Hematopoietic multipotent progenitor cell treated with erythropoietin and hydrocortisone succinate and interleukin-3 and kit ligand, for 8 days (in vitro differentiated cells): ENCODE measurements at regions not wholly inside any gene's neighbourhood (a gene's known extent, or its start where the extent isn't known, plus 50 kb on each side); places are given as distances from the start of the nearest gene placed in this dataset.
A peak's percentile ranks its signal among the peaks of the same experiment; 100 is the strongest.
"Not testable (repeated sequence)": the region's sequence is repeated elsewhere in the genome, so short reads cannot be mapped to it uniquely, and the experiment has no call there.

Source experiments
- DNase-seq: peaks from one replicate; pipeline ENCODE4 v3.0.0-alpha.2; 2015

DNA sequence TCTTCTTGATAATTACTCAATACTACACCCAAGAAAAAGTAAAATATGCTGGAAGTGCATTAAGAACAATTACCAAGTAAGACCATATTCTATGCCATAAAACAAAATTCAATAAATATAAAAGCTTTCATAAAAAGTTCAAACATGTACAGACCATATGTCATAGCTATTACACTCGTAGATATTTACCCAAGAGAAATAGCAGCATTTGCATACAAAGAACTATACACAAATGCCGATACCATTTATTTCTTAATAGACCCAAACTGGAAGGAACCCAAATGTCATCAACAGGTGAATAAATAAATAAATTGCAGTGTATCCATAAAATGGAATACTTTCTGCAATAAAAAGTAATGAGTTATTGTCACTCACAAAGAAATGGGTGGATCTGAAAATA is 78.3 kb upstream of the SLC16A7 start:
- no peak for DNase-seq

DNA sequence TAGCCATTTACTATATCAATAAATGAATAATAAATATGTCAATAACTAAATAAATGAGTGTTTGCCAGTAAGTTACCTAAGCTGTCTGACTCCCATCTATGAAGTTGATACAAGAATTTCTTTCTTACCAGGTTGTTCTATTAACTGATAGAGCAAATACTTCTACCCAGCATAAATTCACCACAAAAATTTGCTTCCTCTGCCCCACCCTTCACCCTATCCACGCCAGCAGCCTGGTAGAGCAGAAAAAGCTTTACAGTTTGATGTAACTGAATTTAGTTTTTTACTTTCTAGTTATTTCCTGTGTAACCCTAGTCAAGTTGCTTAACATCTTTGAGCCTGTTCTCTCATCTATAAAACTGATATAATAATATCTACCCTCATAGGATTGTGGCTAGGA is 94.9 kb upstream of the SLC16A7 start:
- DNase-seq, result no peak

DNA sequence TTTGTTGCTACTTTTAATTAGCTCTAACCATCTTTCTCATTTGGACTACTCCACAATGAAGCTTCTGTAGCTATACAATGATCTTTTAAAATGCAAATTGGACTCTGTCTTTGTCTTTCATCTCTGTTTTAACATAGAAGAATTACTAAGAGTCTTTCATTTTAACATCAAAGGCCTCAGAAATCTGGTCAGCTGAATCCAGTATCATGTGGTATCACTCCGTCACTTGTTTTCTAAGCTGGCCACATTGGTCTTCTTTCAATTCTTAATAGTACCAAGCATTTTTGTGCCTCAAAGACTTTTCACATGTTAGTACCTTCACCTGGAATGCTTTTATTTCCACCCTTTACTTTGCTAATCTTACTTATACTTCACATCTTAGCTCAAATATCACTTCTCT is 95.5 kb upstream of the SLC16A7 start:
- DNase-seq, result no peak

DNA sequence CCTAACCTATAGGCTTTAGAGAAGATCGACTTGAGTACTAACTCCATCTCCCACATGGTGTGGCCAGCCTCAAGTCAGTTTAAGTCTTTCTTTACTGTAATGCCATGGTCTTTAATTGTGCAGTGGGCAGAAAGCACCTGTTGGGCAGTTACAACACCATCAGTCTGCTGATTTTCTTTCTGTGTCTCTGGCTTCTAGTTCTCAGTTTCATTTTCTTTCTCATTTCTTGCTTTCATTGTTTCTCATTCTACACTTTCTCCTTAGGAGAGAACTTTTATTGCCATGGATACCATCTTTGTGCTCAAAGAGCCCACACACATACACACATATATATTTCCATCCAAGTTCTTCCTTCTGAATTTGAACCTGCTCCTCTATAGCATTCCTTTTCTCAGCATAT is 96.1 kb upstream of the SLC16A7 start:
- no peak for DNase-seq

DNA sequence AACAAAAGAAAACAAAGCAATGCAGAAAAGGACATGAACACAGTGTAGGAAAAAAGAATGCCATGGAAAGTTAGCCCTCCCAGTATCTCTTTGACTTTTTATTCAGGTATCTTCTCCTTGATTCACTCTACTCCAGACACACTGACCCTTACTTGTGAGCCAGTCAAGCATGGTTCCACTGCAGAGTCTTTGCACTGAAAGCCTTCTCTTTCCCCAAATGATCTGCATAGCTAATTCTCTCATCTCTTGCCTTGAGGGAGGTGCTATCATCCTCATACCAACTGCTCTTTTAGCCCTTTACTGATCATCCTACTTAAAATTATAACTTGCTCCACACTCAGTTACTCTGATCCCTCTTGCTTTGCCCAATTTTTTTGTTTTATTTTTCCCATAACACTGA is 101.2 kb upstream of the SLC16A7 start:
- DNase-seq, result no peak

DNA sequence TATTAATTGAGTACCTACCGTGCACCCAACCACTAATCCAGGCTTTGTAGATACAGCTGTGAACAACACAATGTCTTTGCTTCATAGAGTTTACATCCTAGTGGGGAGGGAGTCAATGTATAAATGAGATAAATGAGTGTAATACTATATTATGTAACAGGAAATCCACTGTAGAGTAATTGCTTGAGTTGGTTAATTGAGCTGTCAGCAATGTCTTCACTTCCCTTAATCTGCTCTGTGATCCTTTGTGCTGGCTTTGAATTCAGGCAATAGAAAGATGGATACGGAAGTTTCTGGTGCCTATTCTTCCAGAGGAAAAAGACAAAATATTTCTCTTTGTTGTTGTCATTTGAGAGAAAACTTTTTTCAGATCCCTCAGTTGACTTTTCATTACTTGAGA is 104.0 kb upstream of the SLC16A7 start:
- DNase-seq, result no peak

DNA sequence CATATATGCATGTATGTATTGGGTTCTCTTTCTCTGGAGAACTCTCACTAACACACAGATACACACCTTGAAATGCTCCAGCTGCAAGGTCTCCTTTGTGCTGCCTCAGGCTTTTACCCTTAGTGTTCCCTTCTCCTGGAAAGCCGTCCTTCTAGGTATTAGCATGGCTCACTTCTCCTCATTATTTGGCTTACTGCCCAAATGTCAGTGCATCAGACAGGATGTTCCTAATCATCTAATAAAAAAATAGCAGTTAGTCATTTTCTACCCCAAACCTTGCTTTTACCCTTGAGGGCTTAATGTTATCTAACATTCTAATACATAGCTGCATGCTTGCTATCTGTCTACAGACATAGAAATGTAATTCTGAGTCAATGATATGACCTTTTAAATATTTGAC is 109.0 kb upstream of the SLC16A7 start:
- no peak for DNase-seq

DNA sequence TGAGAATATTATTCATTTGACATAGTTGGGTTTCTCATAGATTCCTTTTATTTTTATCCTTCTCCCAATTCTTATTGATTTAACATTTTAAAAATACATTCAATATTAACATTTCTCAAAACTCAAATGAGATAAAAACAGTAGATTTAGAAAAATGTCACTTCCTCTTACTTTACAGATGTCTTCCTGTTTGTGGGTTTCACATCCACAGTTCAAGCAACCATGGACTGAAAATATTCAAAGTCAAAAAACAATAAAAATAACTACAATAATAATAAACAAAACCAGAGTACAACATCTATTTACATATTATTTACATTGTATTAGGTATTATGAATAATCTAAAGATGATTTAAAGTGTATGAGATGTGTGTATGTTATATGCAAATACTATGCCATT is 111.3 kb upstream of the SLC16A7 start:
- no peak for DNase-seq

DNA sequence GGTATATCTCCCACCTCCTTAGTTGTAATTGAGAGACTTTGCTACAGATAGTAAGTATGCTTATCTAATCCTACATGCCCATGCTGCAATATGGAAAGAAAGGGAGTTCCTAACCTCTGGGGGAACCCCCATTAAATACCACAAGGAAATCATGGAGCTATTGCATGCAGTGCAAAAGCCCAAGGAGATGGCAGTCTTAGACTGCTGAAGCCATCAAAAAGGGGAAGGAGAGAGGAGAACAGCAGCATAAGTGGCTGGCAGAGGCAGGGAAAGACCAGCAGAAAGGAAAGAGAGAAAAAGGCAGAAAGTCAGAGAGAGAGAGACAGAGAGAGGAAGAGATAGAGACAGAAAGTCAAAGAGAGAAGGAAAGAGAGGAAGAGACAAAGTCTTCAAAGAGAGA is 121.6 kb upstream of the SLC16A7 start:
- DNase-seq, result not testable (repeated sequence)

DNA sequence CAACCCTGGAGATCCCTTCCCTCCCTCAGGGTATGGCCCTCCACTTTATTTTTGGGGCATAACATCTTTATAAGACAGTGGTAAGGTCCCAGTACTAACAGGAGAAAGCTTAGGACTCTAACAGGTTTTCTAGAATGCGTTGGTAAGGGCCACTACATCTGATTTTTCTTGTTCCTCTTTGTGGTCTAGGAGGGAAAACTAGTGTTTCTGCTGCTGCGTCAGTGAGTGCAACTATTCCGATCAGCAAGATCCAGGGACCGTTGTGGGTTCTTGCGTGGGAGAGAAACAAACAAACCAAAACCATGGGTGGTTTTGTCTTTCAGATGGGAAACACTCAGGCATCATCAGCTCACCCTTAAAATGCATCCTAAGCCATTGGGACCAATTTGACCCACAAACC is 123.6 kb upstream of the SLC16A7 start:
- peak; percentile 12 for DNase-seq

DNA sequence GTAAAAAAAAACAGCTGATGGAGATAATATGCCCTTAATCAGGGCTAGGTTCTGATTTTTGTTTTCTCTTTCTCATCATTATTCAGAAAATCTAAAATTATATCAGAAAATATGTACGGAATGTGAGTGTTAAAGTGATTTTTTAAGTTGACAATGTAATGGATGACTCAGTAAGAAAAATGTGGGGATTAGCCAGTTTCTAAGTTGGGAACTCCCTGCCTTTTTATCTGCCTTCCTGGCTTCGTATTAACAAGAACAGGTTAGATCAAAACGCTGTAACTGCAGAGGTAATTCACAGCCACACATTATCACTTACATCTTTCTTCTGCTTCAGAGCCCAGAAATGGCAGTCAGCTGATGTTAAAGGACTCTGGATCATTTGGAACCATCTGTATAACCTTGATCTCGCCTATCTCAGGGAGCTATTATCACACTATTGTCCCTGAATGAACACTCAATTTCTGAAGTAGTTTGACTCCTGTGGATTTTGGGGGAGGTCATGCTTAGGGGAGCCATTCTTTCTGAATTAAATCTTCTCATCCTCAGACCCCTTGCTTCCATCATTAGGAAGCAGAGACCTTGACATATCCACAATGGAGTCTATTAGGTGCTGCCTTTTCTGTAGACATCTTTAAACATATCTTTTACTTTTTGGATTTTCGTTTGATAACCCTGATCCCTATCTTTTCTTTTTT is 135.7 kb upstream of the SLC16A7 start:
- no peak for DNase-seq

DNA sequence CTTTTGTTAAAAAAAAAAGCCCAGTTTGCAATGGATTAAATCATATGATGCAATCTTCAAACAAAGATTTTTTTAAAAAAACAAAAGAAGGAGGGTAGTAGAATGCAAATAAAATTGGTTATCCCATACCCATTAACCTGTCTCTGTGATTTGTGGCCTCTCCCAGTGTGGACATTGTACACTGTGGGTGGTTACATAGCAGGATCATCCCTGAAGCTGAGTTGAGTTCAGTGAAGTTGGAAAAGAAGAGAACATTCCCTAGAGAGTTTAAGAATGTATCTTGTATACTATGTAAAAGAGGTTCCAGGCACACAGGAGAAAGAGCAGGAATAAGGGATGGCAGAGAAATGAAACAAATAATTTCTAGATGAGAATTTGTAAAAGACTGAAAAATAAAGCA is 142.4 kb upstream of the SLC16A7 start:
- DNase-seq, result no peak

DNA sequence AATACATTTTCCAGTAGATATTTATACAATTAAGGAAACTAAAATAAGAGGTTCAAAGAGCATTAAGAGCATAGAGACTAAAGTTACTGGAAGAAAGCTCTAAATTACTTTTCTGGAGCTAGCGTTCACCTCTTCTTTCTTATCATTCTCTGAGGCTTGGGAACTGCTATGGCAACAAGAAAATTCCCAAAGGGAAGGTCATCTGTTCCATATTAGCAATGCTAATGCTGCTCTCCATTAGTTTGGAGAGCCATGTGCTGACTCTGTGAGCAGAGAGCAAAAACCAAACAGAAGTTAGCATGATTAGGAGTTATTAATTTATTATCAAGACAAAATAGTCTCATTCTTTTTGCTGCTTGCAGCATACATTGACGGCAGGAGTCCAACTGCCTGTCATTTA is 143.1 kb upstream of the SLC16A7 start:
- DNase-seq, result no peak

DNA sequence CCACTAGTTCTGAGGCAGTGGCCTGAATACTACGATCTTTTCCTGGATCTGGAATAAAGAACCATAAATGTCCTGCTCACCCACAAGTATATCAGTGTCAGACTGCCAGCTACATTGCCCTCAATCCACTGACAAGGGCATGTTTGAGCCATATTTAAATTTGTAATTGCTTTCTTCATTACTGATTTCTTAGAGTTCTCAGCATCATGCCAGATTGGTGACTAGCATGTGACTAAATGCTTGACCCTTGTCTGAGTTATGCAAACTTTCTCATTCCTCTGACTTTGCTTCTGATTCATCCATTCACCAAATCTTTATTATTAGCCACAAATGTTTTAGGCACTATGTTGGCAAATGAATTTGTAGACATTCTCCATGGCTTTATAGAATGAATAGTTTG is 143.6 kb upstream of the SLC16A7 start:
- no peak for DNase-seq

DNA sequence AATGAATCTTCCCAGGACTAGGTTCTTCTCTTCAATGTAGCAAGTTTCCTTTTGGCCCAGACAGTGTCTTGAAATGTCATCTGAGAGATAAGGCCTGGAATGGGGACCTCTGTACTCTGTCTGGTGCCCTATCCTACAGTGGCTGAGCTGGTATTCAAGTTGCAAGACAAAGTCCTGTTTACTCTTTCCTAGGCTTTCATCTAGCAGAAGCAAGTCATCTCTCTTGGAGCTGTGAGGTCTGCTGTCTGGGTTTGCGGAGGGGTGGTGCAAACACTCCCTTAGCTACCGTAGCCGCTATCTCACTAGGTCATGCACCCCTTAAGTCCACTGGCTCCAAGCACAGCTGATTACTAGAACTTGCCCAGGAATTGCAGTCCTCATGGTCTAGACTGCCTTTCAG is 149.7 kb upstream of the SLC16A7 start:
- no peak for DNase-seq

DNA sequence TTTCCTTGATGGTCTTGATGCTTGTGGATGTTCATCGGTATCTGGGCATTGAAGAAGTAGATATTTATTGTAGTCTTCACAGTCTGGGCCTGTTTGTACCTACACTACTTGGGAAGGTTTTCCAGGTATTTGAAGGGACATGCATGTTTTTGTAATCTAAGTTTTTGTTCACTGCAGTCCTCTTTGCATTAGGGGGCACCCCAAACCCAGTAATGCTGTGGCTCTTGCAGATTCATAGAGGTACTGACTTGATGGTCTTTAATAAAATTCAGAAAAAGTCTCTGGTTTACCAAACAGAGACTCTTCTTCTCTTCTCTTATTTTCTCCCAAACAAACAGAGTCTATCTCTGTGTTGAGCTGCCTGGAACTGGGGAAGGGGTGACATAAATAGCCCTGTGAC is 150.9 kb upstream of the SLC16A7 start:
- DNase-seq, result peak; percentile 2

DNA sequence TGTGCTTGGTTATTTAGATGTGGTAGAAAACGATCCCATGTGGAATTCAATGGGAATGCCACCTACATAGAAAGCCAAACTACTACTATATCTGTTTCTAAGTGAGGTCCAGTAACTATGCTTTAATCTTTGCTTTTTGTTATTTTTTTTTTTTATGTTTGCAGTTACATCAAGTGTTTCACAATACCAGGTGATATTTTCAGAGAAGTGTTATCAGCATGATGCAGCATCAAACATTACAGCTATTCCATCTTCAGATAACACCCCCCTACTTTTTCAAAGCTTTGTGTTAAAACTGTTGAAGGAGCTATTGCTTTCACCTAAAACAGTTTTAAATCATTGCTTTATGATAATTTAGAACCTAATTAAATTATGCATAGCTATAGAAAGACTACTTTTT is 163.8 kb upstream of the SLC16A7 start:
- no peak for DNase-seq

DNA sequence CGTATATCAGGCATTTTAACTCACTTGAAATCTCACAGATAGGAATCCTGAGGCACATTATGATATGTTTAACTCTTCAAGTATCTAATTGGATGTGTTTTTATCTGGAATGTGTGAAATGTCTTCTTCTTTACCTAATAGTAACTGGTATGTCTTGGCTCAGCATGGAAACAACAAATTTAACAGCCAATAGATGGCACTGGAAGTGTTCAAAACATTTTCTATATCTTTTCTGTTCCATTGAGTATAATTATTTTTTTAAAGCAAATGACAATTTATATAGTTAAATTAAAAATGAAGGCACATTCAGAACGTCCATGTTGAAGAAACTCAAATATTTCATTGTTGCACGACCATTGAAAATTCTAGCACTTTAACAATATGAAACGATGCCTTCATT is 164.6 kb upstream of the SLC16A7 start:
- peak; percentile 9 for DNase-seq

DNA sequence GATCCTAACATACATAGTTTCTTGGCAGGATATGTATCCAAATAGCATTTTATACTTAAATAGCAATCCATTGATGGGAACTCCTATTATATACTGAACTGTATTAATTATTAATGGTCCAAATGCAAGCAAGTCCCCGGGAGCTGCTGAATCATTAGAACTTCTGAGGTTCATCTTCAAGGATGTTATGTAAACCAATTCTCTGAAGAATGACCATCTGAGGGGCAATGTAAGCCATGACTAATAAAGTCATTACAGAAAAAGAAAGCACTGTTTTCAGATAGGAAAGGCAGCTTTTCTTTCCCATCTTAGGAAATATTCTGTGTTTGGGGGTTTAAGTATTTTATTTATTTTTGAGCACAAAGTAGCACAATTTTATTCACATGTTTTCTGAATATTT is 166.1 kb upstream of the SLC16A7 start:
- DNase-seq, result no peak

DNA sequence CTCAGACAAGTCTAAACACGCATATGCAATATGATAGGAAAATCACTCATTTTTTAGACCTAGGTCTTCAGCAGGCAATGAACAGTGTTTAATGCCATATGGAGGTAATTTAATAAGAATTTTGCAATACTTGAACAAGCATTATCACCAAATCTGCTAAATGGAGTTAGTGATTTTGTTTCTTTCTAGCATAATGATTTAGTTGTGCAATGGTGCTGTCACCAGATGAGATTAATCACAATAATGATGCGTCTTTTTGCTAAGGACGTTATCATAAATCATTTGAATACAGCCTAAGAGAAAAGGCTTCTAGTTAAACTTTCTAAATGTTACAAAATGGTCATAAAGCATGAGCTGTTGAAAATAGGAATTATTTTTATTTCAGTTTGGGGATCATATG is 170.0 kb upstream of the SLC16A7 start:
- DNase-seq, result no peak

DNA sequence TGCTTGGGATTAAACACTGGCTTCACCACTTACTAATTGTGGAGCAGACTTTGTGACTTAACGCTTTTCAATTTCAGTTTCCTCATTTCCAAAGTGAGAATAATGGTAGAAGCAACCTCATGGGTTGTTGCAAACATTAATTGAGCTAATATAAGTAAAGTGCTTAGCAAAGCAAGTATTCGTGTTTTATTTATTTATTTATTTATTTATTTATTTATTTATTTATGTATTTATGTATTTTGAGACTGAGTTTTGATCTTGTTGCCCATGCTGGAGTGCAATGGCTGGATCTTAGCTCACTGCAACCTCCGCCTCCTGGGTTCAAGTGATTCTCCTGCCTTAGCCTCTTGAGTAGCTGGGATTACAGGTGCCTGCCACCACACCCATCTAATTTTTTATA is 171.2 kb upstream of the SLC16A7 start:
- DNase-seq, result not testable (repeated sequence)

DNA sequence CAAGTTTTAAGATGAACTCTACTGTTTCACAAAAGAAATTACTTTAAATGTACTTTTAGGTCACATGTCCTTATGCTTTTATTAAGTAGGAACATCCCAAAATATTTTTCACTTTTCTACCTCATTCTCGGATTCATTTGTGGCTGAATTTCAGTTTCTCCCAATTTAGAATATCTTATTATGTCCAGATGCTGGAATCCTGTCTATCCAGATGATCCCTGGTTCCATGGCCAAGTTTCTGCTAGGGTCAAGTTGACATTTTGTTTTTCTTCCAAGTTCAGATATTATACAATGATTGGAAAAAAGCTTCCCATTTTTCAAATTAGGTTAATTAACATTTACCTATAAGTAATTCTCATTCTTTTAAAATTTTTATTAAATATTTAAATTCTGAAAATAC is 181.8 kb upstream of the SLC16A7 start:
- DNase-seq, result no peak

DNA sequence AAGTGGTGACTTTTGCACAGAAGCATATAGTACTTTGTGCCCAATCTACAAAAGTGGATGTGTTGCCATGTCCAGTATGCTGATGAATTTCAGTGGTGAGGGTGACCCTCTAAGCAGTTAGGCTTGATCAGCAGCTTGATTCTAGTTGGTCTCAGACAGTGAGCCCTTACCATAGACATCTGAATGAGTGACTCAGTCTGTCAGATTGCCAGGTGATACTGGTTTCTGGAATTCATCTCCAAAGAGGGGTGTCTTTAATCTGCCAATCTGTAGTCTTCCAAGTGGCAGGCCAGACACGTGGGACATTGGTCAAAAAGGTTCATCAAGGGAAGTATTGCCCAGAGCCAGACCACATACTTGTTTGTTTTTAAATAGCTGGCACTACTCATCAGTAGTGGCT is 187.4 kb upstream of the SLC16A7 start:
- no peak for DNase-seq

DNA sequence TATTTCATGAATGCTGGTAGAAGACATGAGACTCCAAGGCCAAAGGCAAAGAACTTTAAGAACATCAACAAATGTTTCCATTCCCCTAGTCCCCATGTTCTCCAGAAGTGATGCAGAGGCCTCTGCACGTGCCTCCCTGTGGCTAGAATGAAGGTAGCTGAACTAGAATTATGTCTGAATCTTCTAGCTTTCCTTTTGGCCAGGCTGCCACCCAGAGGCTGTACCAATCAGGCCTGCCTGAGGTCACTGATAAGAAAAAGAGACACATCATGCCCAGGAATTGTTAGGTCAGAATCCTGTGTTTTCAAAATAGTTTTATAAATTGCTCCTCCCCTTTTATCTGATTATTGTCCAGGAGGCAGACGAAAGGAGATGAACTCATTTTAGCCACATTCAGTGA is 188.0 kb upstream of the SLC16A7 start:
- DNase-seq, result no peak

DNA sequence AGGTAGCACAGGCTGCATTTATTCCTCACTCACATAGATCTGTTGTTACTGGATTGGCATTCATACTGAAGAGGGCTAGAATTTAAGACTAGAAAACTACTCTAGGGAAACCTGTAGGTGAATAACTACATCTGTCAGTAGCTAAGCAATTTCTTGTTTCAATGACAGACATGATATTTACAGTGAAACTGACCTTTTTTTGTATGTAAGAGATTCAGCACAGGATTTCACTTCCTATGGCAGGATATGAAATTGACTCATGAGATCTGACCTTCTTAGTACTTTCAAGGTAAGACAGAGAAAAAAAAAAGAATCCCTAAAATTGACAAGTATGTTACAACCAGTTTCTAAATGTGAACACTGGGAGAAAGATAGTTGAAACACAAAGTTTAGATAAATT is 189.8 kb upstream of the SLC16A7 start:
- DNase-seq, result no peak
